SK-N-SH (cell line): ENCODE measurements at regions not wholly inside any gene's neighbourhood (a gene's known extent, or its start where the extent isn't known, plus 50 kb on each side); places are given as distances from the start of the nearest gene placed in this dataset.

Source experiments
- CTCF ChIA-PET: fragments of 300-600, 350-600 bp; formaldehyde crosslinking; extraction: SDS; loops from one replicate; lab custom pipeline; 2021; lab: Yijun Ruan, JAX
- POLR2A ChIA-PET: fragments of 350-600 bp; sonication (Branson Sonifier 250); formaldehyde crosslinking; extraction: SDS; loops from one replicate; lab custom pipeline; 2020; ENCODE audit warnings: antibody characterized with exemption, inconsistent platforms; lab: Yijun Ruan, JAX
- DNase-seq: peaks from one replicate; pipeline ENCODE4 v3.0.0; 2012
- H2AFZ ChIP-seq: fragments of 200-600 bp; sonication (generic); 2 replicates; pipeline ENCODE4 v1.8.1; 2016; ENCODE audit warnings: antibody characterized with exemption, mild to moderate bottlenecking, low read depth
- H3F3A ChIP-seq: fragments of 200-600 bp; sonication (generic); replicated peaks from 2 replicates; pipeline ENCODE3; 2016; ENCODE audit warnings: antibody characterized with exemption, mild to moderate bottlenecking; ENCODE audit not compliant: insufficient read depth
- H3K27ac ChIP-seq, 2 experiments: fragments of 200-500 bp in 1 of 2; fragments of 200-600 bp in 1 of 2; sonication (Bioruptor generic) in 1 of 2; sonication (generic), shearing (Covaris generic) in 1 of 2; 2 replicates each; pipeline versions ENCODE4 v1.5.1 to v1.6.1; 2014 to 2016; ENCODE audit warnings: low read depth in 2 of 2, inconsistent platforms in 1 of 2, low read length in 1 of 2, mild to moderate bottlenecking in 1 of 2, mixed read lengths in 1 of 2
- H3K27me3 ChIP-seq: fragments of 200-600 bp; sonication (generic), shearing (Covaris generic); 2 replicates; pipeline ENCODE4 v1.6.1; 2016; ENCODE audit warnings: mixed run types; ENCODE audit not compliant: insufficient read depth
- H3K36me3 ChIP-seq, 2 experiments: fragments of 200-500 bp in 1 of 2; fragments of 200-600 bp in 1 of 2; sonication (Bioruptor generic) in 1 of 2; sonication (generic) in 1 of 2; replicated peaks in 1 of 2; 2 replicates each; pipeline versions ENCODE3 to v1.5.1; 2014 to 2016; ENCODE audit warnings: low read length in 1 of 2, mild to moderate bottlenecking in 1 of 2; ENCODE audit not compliant: insufficient read depth in 2 of 2, control insufficient read depth in 1 of 2
- H3K4me1 ChIP-seq, 2 experiments: fragments of 200-500 bp in 1 of 2; fragments of 200-600 bp in 1 of 2; sonication (Bioruptor generic) in 1 of 2; sonication (generic), shearing (Covaris generic) in 1 of 2; 2 replicates each; pipeline versions ENCODE4 v1.5.1 to v1.6.1; 2014 to 2016; ENCODE audit warnings: low read depth in 1 of 2, low read length in 1 of 2, mixed run types in 1 of 2; ENCODE audit not compliant: insufficient read depth in 2 of 2, control insufficient read depth in 1 of 2
- H3K4me2 ChIP-seq: fragments of 200-600 bp; sonication (generic), shearing (Covaris generic); 2 replicates; pipeline ENCODE4 v1.6.1; 2017; ENCODE audit warnings: mixed run types
- H3K4me3 ChIP-seq, 2 experiments: fragments of 200-500 bp in 1 of 2; fragments of 200-600 bp in 1 of 2; sonication (Bioruptor generic) in 1 of 2; sonication (generic), shearing (Covaris generic) in 1 of 2; 2 replicates each; pipeline versions ENCODE4 v1.5.1 to v1.8.1; 2014 to 2016; ENCODE audit warnings: low read depth in 2 of 2, inconsistent platforms in 1 of 2, low read length in 1 of 2, mild to moderate bottlenecking in 1 of 2, mixed read lengths in 1 of 2, moderate library complexity in 1 of 2
- H3K79me2 ChIP-seq: fragments of 200-600 bp; sonication (generic); 2 replicates; pipeline ENCODE4 v1.8.1; 2017; ENCODE audit warnings: mild to moderate bottlenecking; ENCODE audit not compliant: insufficient read depth
- H3K9ac ChIP-seq: fragments of 200-600 bp; sonication (generic); 2 replicates; pipeline ENCODE4 v1.6.1; 2017; ENCODE audit warnings: mixed run types
- H3K9me2 ChIP-seq: fragments of 200-600 bp; sonication (generic); 2 replicates; pipeline ENCODE4 v1.6.1; 2017; ENCODE audit warnings: mixed run types
- H3K9me3 ChIP-seq: fragments of 200-600 bp; sonication (generic); 2 replicates; pipeline ENCODE4 v1.6.1; 2017; ENCODE audit warnings: mixed run types, mild to moderate bottlenecking, moderate library complexity
- H4K20me1 ChIP-seq: fragments of 200-600 bp; sonication (generic); 2 replicates; pipeline ENCODE4 v1.6.1; 2017; ENCODE audit warnings: mild to moderate bottlenecking, mixed run types; ENCODE audit not compliant: insufficient read depth
- ELF1 ChIP-seq: IDR thresholded peaks from 2 replicates; pipeline ENCODE4 v1.4.0; 2012
- IRF3 ChIP-seq: fragments of 150-350 bp; IDR thresholded peaks from 2 replicates; pipeline ENCODE4 v1.6.1; 2016; ENCODE audit warnings: mild to moderate bottlenecking, low read depth, low read length
- JUND ChIP-seq: IDR thresholded peaks from 2 replicates; pipeline ENCODE4 v1.4.0; 2012
- POLR2AphosphoS5 ChIP-seq: IDR thresholded peaks from 2 replicates; pipeline ENCODE4 v1.6.1; 2012; ENCODE audit warnings: low read depth, low read length
- RCOR1 ChIP-seq: fragments of 150-350 bp; IDR thresholded peaks from 2 replicates; pipeline ENCODE4 v1.6.1; 2017; ENCODE audit warnings: antibody characterized with exemption, low read length
- REST ChIP-seq: IDR thresholded peaks from 2 replicates; pipeline ENCODE4 v1.6.1; 2012; ENCODE audit warnings: mild to moderate bottlenecking, low read depth, low read length, moderate library complexity
- RXRA ChIP-seq: IDR thresholded peaks from 2 replicates; pipeline ENCODE4 v1.4.0; 2012; ENCODE audit warnings: low read depth, mild to moderate bottlenecking, borderline replicate concordance
- SIN3A ChIP-seq: IDR thresholded peaks from 2 replicates; pipeline ENCODE4 v1.6.1; 2012; ENCODE audit warnings: low read depth, mild to moderate bottlenecking, low read length, moderate library complexity, borderline replicate concordance
- SMC3 ChIP-seq: IDR thresholded peaks from 2 replicates; pipeline ENCODE4 v1.6.1; 2012; ENCODE audit warnings: low read depth, low read length, improper control_type of control experiment
- TCF12 ChIP-seq: IDR thresholded peaks from 2 replicates; pipeline ENCODE4 v1.4.0; 2012
- TEAD4 ChIP-seq: IDR thresholded peaks from 2 replicates; pipeline ENCODE4 v1.4.0; 2012; ENCODE audit warnings: mild to moderate bottlenecking, borderline replicate concordance; ENCODE audit not compliant: insufficient read depth
- WGBS: methylation state at CpG from one replicate; pipeline ENCODE4 v1.1.6; 2017; ENCODE audit warnings: low lambda C conversion rate; 5-methylcytosine and 5-hydroxymethylcytosine counted together

GRCh38 chr18:40932862-40933261 lies 1022.2 kb upstream of the PIK3C3 start (continued):
- no peak for TF ChIP-seq RXRA
- TF ChIP-seq TEAD4, result no peak
- TF ChIP-seq RCOR1, result no peak
- no peak for TF ChIP-seq SMC3
- TF ChIP-seq IRF3, result no peak
- TF ChIP-seq ELF1, result no peak
- TF ChIP-seq POLR2AphosphoS5, result no peak
- TF ChIP-seq TCF12, result no peak
- no peak for TF ChIP-seq REST
- TF ChIP-seq, all 33 proteins: peak for 0

GRCh38 chr18:40930211-40930882 lies 1024.7 kb upstream of the PIK3C3 start:
- CTCF ChIA-PET, result interaction anchor here (0.6 to 1.0 kb wide), 2 partner anchors 129 to 1772 kb away, joined by 3 read pairs; no protein-coding TSS in a partner anchor

More at GRCh38 chr18:40930211-40930882, 1024.7 kb upstream of the PIK3C3 start:
- no peaks in the 10 kb centered on the region for H3K9me2 ChIP-seq
- H3K27ac ChIP-seq, result no peak overlapping the region
- H3K4me2 ChIP-seq, result no peak overlapping the region
- H3K4me3 ChIP-seq, result no peak overlapping the region
- TF ChIP-seq SIN3A, result no peak
- TF ChIP-seq IRF3, result no peak
- TF ChIP-seq JUND, result no peak
- POLR2A ChIA-PET, result no interaction called here
- no peaks in the 10 kb centered on the region for H3K27me3 ChIP-seq
- H3K4me1 ChIP-seq, result peaks cover 0 to 6% of the 10 kb centered on the region in 2 experiments; a peak in 2 of 4 replicates
- no peak overlapping the region; the same call in 1 of the 2 replicates for H2AFZ ChIP-seq
- no peak overlapping the region for H3K9ac ChIP-seq
- no peaks in the 10 kb centered on the region for H3K79me2 ChIP-seq
- H3K36me3 ChIP-seq, result no peaks in the 10 kb centered on the region
- H3F3A ChIP-seq, result no peaks in the 10 kb centered on the region
- H4K20me1 ChIP-seq, result no peaks in the 10 kb centered on the region
- H3K9me3 ChIP-seq, result no peaks in the 10 kb centered on the region
- no peak for DNase-seq
- 86% methylated on average over 5 of the region's 5 CpGs for WGBS
